GM23338 (cell line): ENCODE measurements at regions not wholly inside any gene's neighbourhood (a gene's known extent, or its start where the extent isn't known, plus 50 kb on each side); places are given as distances from the start of the nearest gene placed in this dataset.

Source experiments
- ATAC-seq: fragments of 200-7000 bp; cut with Tn5 transposase; 3 replicates; pipeline ENCODE4 v1.9.1; 2020
- DNase-seq: peaks from one replicate; pipeline ENCODE4 v3.0.0-alpha.2; 2015; ENCODE audit warnings: low spot score
- H2AFZ ChIP-seq: fragments of 200-600 bp; sonication (generic); 2 replicates; pipeline ENCODE4 v1.8.0; 2016; ENCODE audit warnings: antibody characterized with exemption, mild to moderate bottlenecking, moderate library complexity
- H3F3A ChIP-seq: fragments of 200-600 bp; sonication (generic); replicated peaks from 2 replicates; pipeline ENCODE4 v1.8.0; 2017; ENCODE audit warnings: antibody characterized with exemption, mixed run types, low read depth
- H3K27ac ChIP-seq: fragments of 200-600 bp; sonication (generic); 2 replicates; pipeline ENCODE4 v1.6.1; 2016; ENCODE audit warnings: low read depth
- H3K27me3 ChIP-seq: fragments of 200-600 bp; sonication (generic); 2 replicates; pipeline ENCODE4 v1.8.0; 2016; ENCODE audit warnings: mild to moderate bottlenecking, mixed run types, moderate library complexity; ENCODE audit not compliant: insufficient read depth
- H3K36me3 ChIP-seq: fragments of 200-600 bp; sonication (generic); 2 replicates; pipeline ENCODE4 v1.8.0; 2016; ENCODE audit warnings: mild to moderate bottlenecking; ENCODE audit not compliant: insufficient read depth
- H3K4me1 ChIP-seq: fragments of 200-600 bp; sonication (generic); 2 replicates; pipeline ENCODE4 v1.8.0; 2016; ENCODE audit warnings: mild to moderate bottlenecking, moderate library complexity; ENCODE audit not compliant: insufficient read depth
- H3K4me2 ChIP-seq: fragments of 200-600 bp; sonication (generic); 2 replicates; pipeline ENCODE4 v1.7.1; 2017; ENCODE audit warnings: mixed run types
- H3K4me3 ChIP-seq: fragments of 200-600 bp; sonication (generic); 2 replicates; pipeline ENCODE4 v1.6.1; 2016; ENCODE audit warnings: mixed run types
- H3K79me2 ChIP-seq: fragments of 200-600 bp; sonication (generic); replicated peaks from 2 replicates; pipeline ENCODE4 v1.8.0; 2017; ENCODE audit warnings: mild to moderate bottlenecking; ENCODE audit not compliant: insufficient read depth
- H3K9me2 ChIP-seq: fragments of 200-600 bp; sonication (generic); 2 replicates; pipeline ENCODE4 v1.8.0; 2017; ENCODE audit not compliant: insufficient read depth
- H4K20me1 ChIP-seq: fragments of 200-600 bp; sonication (generic); replicated peaks from 2 replicates; pipeline ENCODE4 v1.8.0; 2017; ENCODE audit warnings: mild to moderate bottlenecking; ENCODE audit not compliant: insufficient read depth
- H3K27ac Mint-ChIP-seq: 2 replicates; pipeline ENCODE4 v1.8.0; 2020; ENCODE audit warnings: inconsistent platforms, mild to moderate bottlenecking, moderate library complexity, mixed read lengths
- H3K27me3 Mint-ChIP-seq: 3 replicates; pipeline ENCODE4 v1.8.0; 2022; ENCODE audit warnings: low read depth, mild to moderate bottlenecking, moderate library complexity, mixed read lengths, inconsistent platforms; ENCODE audit not compliant: insufficient read depth, poor library complexity
- H3K36me3 Mint-ChIP-seq: 3 replicates; pipeline ENCODE4 v1.8.0; 2021; ENCODE audit warnings: low read depth, mild to moderate bottlenecking, inconsistent platforms, moderate library complexity, mixed read lengths
- H3K4me1 Mint-ChIP-seq: 3 replicates; pipeline ENCODE4 v1.8.0; 2020; ENCODE audit warnings: mild to moderate bottlenecking, inconsistent platforms, mixed read lengths
- H3K4me3 Mint-ChIP-seq: 3 replicates; pipeline ENCODE4 v1.8.0; 2021; ENCODE audit warnings: moderate library complexity, mild to moderate bottlenecking, inconsistent platforms, mixed read lengths
- H3K9me3 Mint-ChIP-seq: 3 replicates; pipeline ENCODE4 v1.8.0; 2020; ENCODE audit warnings: moderate library complexity, mild to moderate bottlenecking, inconsistent platforms, mixed read lengths
- CTCF ChIP-seq, 2 experiments: fragments of 200-600 bp in 1 of 2; sonication (generic) in 1 of 2; conservative IDR thresholded peaks; 2 replicates each; pipeline versions ENCODE4 v1.5.1 to v1.6.1; 2016 to 2017; ENCODE audit warnings: antibody characterized with exemption in 2 of 2, low read depth in 2 of 2, mild to moderate bottlenecking in 2 of 2, moderate library complexity in 1 of 2
- EZH2 ChIP-seq: fragments of 200-600 bp; sonication (generic); IDR thresholded peaks from one replicate; pipeline ENCODE4 v1.8.0; 2017; ENCODE audit warnings: antibody characterized with exemption, mild to moderate bottlenecking, low read depth; ENCODE audit not compliant: unreplicated experiment
- EZH2phosphoT487 ChIP-seq: fragments of 200-600 bp; sonication (generic); IDR thresholded peaks from one replicate; pipeline ENCODE4 v1.8.1; 2018; ENCODE audit warnings: antibody characterized with exemption; ENCODE audit not compliant: unreplicated experiment
- JUNB ChIP-seq: IDR thresholded peaks from one replicate; pipeline ENCODE4 v1.6.1; 2016; ENCODE audit warnings: antibody characterized with exemption; ENCODE audit not compliant: unreplicated experiment
- NANOG ChIP-seq: IDR thresholded peaks from 2 replicates; pipeline ENCODE4 v1.6.1; 2016; ENCODE audit warnings: antibody characterized with exemption, borderline replicate concordance
- POLR2AphosphoS5 ChIP-seq: IDR thresholded peaks from 2 replicates; pipeline ENCODE4 v1.6.1; 2016; ENCODE audit warnings: antibody characterized with exemption, low read depth
- STAT1 ChIP-seq: IDR thresholded peaks from one replicate; pipeline ENCODE4 v1.6.1; 2016; ENCODE audit warnings: antibody characterized with exemption; ENCODE audit not compliant: unreplicated experiment
- ZNF331 ChIP-seq: fragments of 250-450 bp; sonication (Bioruptor Pico); IDR thresholded peaks from 2 replicates; pipeline ENCODE4 v1.5.0; 2020; ENCODE audit warnings: low read depth, mild to moderate bottlenecking, moderate library complexity
- ZNF462 ChIP-seq: fragments of 250-450 bp; sonication (Bioruptor Pico); IDR thresholded peaks from 2 replicates; pipeline ENCODE4 v1.5.0; 2020; ENCODE audit warnings: mild to moderate bottlenecking, moderate library complexity
- TF ChIP-seq, protein P1 (sequence below): IDR thresholded peaks from 2 replicates; pipeline ENCODE4 v1.6.1; 2016; ENCODE audit warnings: antibody characterized with exemption
- TF ChIP-seq, protein P2 (sequence below): IDR thresholded peaks from one replicate; pipeline ENCODE4 v1.6.1; 2018; ENCODE audit warnings: antibody characterized with exemption; ENCODE audit not compliant: unreplicated experiment

GRCh38 chr1:110750562-110750961 lies 75.8 kb upstream of the KCNA3 start (continued):
- TF ChIP-seq CTCF (conservative IDR thresholded peaks at IDR 0.05; ENCODE audit: low read depth in 2 of 2) (no peak), STAT1 (no peak), EZH2 (no peak), EZH2phosphoT487 (no peak)
- TF ChIP-seq, protein P1, sequence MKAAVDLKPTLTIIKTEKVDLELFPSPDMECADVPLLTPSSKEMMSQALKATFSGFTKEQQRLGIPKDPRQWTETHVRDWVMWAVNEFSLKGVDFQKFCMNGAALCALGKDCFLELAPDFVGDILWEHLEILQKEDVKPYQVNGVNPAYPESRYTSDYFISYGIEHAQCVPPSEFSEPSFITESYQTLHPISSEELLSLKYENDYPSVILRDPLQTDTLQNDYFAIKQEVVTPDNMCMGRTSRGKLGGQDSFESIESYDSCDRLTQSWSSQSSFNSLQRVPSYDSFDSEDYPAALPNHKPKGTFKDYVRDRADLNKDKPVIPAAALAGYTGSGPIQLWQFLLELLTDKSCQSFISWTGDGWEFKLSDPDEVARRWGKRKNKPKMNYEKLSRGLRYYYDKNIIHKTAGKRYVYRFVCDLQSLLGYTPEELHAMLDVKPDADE = no peak

DNA sequence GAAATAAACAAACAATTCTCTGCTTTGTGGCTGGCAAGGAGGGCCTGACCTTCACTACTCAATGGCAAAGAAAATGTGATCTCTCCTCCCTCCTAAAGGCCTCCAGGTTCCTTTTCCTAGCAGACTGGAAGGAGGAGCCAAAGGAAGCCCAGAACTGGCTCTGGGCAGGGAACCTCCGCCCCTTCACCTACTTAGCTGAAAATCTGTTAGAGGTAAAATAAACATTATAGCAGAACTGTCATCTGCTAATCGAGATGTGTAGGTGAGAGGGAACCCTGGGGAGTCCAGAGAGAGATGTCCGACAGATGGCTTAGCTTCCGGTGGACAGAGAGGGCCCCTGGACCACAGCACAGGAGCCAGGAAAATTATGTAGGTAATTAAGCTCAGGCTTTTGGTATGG lies 75.2 kb upstream of the KCNA3 start:
- no peaks in the 10 kb centered on the region for H3K27me3 ChIP-seq
- TF ChIP-seq NANOG = no peak
- no peak for TF ChIP-seq EZH2phosphoT487
- TF ChIP-seq POLR2AphosphoS5 = no peak
- no peak for TF ChIP-seq JUNB
- no peak for TF ChIP-seq ZNF462 (CRISPR knock-in tag)
- TF ChIP-seq ZNF331 (CRISPR knock-in tag) = no peak
- no peak for TF ChIP-seq STAT1
- TF ChIP-seq, protein P1 = no peak
- TF ChIP-seq, protein P2, sequence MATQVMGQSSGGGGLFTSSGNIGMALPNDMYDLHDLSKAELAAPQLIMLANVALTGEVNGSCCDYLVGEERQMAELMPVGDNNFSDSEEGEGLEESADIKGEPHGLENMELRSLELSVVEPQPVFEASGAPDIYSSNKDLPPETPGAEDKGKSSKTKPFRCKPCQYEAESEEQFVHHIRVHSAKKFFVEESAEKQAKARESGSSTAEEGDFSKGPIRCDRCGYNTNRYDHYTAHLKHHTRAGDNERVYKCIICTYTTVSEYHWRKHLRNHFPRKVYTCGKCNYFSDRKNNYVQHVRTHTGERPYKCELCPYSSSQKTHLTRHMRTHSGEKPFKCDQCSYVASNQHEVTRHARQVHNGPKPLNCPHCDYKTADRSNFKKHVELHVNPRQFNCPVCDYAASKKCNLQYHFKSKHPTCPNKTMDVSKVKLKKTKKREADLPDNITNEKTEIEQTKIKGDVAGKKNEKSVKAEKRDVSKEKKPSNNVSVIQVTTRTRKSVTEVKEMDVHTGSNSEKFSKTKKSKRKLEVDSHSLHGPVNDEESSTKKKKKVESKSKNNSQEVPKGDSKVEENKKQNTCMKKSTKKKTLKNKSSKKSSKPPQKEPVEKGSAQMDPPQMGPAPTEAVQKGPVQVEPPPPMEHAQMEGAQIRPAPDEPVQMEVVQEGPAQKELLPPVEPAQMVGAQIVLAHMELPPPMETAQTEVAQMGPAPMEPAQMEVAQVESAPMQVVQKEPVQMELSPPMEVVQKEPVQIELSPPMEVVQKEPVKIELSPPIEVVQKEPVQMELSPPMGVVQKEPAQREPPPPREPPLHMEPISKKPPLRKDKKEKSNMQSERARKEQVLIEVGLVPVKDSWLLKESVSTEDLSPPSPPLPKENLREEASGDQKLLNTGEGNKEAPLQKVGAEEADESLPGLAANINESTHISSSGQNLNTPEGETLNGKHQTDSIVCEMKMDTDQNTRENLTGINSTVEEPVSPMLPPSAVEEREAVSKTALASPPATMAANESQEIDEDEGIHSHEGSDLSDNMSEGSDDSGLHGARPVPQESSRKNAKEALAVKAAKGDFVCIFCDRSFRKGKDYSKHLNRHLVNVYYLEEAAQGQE = no peak

More for the DNA sequence above, 75.2 kb upstream of the KCNA3 start:
- Histone ChIP-seq H3K4me2 (no peak overlapping the region), H3K4me1 (peaks cover 63% of the 10 kb centered on the region), H3K36me3 (no peaks in the 10 kb centered on the region), H3K9me2 (no peaks in the 10 kb centered on the region), H3K79me2 (no peaks in the 10 kb centered on the region), H3K27ac (no peak overlapping the region), H2AFZ (peak overlapping the region; percentile 70), H3K4me3 (no peak overlapping the region), H3F3A (0 out of 2 replicates have a peak, but pooled peaks cover 4% of the 10 kb centered on the region), H4K20me1 (no peaks in the 10 kb centered on the region)
- Mint-ChIP-seq H3K27ac (no peak overlapping the region), H3K36me3 (no peaks in the 10 kb centered on the region), H3K9me3 (no peaks in the 10 kb centered on the region), H3K27me3 (no peaks in the 10 kb centered on the region), H3K4me3 (no peak overlapping the region), H3K4me1 (peaks cover 54% of the 10 kb centered on the region)
- ATAC-seq (peak; percentile 31), DNase-seq (no peak)
